Left renal cortex interstitium (tissue), 4 donors: ENCODE measurements at regions not wholly inside any gene's neighbourhood (a gene's known extent, or its start where the extent isn't known, plus 50 kb on each side); places are given as distances from the start of the nearest gene placed in this dataset.
"Not testable (repeated sequence)": the region's sequence is repeated elsewhere in the genome, so short reads cannot be mapped to it uniquely, and the experiment has no call there.

Experiments used
- DNase-seq, 4 donors: peaks; one replicate each; pipeline ENCODE4 v3.0.0-alpha.2; 2013; ENCODE audit warnings: low read depth in 4 of 4, low spot score in 2 of 4, missing footprints in 1 of 4

DNA sequence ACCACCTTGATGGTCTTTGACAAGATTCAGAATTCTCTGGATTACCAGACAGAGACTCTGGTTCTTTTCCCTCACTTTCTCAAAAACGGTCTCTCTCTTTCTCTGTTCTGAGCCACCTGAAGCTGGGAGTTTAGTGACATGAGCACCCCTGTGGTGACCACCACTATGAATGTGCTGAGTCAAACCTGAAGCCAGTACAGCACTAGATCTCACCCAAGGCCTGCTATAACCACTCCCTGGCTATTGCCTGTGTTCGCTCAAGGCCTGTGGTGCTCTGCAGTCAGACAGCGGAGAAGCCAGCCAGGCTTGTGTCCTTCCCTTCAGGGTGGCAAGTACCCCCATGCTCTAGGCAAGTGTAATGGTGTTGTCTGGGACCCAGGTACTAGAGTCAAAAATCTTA is 828.9 kb upstream of the NXPH2 start:
- no peak for DNase-seq

DNA sequence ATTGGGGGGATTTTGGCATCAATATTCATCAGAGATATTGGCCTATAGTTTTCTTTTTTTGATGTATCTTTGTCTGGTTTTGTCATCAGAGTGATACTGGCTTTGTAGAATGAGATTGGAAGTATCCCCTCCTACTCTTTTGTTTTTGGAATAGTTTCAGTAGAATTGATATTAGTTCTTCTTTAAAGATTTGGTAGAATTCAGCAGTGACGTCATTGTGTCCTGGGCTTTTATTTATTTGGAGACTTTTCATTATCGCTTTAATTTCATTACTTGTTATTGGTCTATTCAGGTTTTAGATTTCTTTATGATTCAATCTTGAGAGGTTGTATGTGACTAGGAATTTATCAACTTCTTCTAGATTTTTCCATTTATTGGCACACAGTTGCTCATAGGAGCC is 825.5 kb upstream of the NXPH2 start:
- DNase-seq, result no peak

DNA sequence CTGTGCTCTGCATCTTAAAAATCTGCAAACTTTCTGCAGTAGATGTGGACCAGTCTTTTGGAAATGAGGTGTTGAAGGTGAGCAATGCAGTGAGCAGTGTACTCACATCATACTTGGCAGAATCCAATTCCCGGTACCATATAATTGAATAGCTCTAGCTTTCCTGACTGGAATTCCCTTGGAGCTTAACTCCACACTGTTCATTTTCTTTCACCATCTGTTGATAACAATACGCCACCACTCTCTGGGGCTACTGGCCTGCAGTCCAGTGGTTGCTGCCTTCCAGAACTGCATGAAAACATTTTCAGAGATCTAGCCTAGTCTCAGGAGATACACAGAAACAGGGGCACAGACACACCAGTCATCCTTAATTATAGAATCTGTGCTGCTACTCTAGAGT is 820.0 kb upstream of the NXPH2 start:
- no peak for DNase-seq

DNA sequence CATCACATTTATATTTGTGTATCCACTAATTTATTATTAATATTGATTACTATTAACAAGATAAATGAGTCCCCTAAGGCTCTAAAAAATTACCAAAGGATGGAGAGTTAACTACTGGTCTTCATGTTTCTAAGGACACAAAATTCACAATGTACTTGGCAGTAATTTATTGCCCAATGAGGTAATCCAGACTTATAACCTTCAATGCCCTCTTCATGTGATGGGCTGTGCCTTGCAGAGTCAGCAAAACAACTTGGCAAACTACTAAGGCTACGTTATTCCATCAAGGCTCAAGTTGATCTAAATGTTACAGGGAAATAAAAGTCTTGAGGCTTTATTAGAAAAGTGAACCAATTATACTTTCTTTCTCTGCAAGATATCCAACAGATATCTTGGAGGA is 804.9 kb upstream of the NXPH2 start:
- DNase-seq, result no peak

DNA sequence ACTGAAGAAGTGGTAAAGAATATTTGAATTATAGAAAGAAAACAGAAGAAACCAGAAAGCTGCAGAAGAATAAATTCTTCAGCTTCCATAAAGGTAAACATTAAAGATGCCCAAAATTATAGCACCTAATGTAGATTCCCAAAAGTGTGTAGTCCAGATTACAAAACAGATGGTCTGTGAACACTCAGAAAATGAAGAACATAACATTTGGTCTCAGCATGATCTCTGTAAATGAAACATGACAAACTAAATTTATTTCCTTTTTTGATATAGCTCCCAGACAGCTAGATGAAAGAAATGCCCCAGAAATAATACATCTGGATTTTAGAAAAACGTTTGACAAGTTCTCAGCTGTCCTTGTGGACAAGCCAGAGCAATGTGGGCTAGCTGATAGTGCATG is 794.2 kb upstream of the NXPH2 start:
- DNase-seq, result no peak

DNA sequence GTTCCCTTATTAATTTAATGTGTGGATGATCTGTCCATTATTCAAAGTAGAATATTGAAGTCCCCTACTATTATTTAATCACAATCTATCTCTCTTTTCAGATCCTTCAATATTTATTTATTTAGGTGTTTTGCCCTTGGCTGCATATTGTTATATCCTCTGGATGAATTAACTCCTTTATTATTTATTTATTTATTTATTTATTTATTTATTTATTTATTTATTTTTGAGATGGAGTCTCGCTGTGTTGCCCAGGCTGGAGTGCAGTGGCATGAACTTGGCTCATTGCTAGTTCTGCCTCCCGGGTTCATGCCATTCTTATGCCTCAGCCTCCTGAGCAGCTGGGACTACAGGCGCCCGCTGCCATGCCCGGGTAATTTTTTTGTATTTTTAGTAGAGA is 776.6 kb upstream of the NXPH2 start:
- DNase-seq, result no peak

DNA sequence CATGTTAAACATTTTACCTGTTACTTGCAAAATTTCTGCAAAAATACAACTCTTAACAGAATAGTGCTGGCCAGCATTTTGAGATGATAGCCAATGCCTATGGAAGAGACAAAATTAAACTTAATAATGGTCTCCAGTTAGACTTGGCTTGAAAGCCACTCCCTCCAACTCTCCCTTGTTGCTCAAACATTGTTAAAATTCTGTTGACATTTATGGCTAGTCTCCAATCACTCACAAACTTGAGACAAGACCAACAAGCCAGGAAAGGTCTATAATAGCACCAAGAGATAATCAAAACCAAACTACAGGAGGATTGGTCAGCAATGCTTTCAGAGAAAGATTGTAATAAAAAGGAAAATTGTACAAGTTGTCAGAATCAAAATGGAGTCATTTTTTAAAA is 770.7 kb upstream of the NXPH2 start:
- DNase-seq, result no peak

DNA sequence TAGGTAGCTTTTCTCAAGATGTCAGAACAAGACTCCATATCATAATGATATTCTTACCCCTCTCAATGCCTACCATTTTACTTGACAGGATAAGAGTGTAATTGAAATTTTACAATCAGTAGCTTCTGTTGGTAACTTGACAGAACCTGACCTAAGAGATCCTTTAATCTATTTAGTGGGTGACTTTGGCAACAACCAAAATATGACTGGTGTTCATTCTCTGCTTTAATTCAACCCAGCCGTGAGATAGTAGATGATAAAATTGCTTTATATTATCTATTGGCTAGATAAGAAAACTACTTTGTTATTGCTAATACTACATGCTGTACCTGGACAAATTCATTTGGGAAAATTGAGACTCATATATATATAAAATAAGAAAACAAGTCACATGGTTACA is 770.2 kb upstream of the NXPH2 start:
- DNase-seq, result no peak

DNA sequence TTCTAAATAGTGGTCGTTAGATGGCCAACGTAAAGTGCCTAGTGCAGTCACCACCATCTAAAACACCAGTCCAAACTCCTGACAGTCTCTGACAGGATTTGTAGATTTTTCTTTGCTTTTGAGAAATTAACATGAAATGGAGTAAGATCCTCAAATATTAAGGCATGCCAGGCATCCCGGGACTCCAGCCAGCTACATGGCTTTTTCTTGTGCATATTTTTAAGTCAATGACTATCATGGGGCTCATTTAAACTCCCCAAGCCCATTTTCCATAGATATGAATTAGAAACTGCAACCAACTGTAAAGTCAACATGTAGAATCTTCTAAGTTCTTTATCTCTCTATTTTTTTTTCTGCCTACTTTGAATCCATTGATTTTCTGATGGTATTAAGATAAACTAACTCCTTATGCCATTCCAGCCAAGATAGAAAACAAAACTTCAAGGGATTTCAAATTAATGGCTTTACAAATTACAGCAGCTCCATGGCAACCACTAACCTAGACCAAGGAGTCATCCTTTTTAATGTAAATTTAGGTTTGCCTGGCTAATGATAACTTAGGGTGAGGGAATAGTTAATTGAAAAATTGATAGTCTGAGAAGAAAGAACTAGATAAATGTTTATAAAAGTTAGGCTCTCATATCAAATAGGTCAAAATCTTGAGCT is 764.1 kb upstream of the NXPH2 start:
- no peak for DNase-seq

DNA sequence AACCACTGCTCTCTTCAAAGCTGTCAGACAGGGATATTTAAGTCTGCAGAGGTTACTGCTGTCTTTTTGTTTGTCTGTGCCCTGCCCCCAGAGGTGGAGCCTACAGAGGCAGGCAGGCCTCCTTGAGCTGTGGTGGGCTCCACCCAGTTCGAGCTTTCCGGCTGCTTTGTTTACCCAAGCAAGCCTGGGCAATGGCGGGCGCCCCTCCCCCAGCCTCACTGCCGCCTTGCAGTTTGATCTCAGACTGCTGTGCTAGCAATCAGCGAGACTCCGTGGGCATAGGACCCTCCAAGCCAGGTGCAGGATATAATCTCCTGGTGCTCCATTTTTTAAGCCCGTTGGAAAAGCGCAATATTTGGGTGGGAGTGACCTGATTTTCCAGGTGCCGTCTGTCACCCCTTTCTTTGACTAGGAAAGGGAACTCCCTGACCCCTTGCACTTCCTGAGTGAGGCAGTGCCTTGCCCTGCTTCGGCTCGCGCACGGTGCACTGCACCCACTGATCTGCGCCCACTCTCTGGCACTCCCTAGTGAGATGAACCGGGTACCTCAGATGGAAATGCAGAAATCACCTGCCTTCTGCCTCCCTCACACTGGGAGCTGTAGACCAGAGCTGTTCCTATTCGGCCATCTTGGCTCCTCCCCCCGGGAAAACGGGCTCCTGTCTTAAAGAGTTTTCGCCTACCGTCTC is 758.3 kb upstream of the NXPH2 start:
- DNase-seq, result not testable (repeated sequence)

DNA sequence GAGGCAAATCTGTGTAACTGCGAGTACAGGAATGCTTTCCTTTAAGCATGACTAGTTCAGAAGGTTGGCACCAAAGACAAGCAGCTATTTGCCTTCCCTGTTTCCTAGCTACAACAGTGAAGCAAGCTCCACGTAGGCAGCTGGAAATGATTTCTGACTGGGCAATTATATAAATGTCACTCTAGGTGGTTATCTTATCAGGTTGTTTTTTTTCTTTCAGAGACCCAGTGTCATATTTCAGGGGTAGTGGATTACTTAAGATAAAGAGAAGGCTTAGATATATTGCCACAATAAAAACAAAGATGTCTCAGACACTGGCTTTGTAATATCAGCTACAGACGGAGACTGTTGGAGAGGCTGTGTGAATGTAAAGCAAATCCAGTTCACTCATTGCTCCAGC is 748.9 kb upstream of the NXPH2 start:
- peak in 3 of 4 donors; percentile 18 to 32 (median 18) for DNase-seq

DNA sequence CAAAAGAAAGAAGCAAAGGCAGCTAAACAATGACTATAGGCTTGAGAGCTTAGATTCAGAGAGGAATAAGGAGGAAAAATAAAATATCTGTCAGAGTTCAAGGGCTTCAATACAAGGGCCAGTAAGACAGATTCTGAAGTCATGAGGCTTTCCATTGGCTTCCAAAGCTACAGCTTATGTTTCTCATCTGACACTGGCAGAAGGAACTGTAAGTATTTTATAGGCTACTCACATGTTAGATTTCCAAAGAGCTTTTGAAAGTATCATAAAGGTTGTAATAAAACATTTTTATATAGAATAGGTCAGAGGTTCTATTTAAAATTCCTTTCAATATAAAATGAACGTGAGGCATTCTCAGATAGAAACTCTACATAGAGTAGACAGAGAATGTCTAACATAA is 746.6 kb upstream of the NXPH2 start:
- DNase-seq, result no peak

DNA sequence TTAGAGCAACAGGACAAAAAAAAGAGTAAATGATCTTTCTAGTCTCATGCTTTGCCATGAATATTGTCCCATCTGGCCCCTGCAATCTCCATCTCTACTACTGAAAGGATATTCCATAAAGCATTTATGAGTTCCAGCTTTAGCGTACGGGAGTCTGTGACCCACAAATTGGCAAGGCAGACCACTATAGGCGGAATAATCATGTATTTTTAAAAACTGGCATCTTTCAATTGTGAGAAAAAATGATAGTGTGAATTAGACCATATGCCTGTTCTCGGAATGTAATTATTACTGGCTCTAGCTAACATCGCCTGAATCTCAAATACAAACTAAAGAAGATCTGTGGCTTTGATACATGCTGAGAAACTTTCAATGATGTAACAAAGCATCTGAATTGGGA is 738.1 kb upstream of the NXPH2 start:
- no peak for DNase-seq

DNA sequence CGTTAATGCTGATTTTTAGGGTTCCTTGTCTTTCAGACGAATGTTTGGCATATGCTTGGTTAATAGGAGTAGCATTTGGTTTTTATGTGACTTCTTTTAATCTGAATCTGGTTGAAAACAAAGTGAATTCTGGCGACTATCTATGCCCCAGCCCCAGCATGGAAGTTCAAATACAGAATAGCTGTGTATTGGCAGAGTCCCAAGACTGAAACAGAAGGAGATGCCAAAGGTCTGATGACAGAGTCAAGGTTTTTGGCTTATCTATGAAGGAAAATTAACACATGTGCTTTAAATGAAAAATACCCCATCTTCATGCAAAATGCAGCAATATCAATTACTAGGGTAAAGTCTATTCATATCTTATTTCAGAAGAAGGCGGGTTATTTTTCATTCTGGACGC is 734.8 kb upstream of the NXPH2 start:
- DNase-seq, result no peak

DNA sequence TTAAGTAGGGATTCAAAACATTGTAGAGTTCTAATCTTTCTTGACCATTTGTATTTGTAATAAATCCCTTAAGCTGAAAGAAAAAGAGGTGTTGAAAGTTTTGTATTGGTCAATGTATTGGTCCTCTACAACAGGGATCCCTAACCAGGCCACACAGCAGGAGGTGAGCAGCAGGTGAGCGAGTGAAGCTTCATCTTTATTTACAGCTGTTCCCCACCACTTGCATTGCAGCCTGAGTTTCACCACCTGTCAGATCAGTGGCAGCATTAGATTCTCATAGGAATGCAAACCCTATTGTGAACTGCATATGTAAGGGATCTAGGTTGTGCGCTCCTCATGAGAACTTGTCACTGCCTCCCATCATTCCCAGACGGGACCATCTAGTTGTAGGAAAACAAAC is 715.7 kb upstream of the NXPH2 start:
- DNase-seq, result no peak

DNA sequence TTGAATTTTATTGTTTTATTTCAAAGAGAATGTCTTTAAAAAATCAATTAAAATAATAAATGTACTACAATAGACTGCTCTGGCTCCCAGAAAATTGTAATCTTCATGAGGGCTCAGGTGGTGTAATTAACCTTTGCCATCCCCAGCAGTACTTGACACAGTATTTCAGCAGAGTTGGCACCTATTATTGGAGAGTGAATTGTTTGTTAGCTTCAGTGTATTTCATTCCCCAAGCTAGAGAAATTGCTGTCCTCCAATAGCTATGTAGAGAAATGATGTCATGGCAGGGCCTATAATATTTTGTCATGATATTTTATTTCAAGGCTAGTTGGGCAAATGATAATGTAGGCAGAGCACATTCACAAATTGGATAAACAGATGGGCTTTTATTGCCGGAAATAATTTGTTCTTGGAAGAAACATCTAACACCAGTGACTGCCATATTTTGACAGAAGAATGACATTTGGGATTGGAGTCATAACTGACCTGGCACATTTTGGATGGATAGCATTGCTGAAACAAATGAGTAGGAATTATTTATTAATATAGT is 712.0 kb upstream of the NXPH2 start:
- DNase-seq, result no peak

DNA sequence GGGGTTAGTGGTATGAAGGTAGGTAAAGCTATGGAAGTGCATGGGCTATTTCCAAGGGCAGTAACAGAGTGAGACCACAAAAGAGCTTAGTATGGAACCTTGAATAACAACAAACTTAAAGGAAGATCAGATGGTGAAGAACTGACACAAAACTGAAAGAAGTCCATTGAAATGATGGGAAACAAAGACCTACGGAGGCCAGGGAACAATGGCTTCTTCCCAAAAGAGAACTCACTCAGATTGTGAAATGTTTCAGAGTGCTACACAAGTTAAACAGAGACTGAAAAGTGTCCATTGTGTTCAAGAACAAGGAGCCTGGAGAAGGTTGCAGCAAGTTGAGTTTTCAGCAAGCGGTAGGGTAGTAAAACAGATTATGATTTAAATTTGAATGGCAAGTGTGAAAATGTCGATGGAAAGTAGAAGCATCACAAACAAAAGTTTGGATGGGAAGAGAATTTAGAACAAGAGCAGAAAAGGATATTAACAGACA is 700.0 kb upstream of the NXPH2 start:
- DNase-seq, result no peak

DNA sequence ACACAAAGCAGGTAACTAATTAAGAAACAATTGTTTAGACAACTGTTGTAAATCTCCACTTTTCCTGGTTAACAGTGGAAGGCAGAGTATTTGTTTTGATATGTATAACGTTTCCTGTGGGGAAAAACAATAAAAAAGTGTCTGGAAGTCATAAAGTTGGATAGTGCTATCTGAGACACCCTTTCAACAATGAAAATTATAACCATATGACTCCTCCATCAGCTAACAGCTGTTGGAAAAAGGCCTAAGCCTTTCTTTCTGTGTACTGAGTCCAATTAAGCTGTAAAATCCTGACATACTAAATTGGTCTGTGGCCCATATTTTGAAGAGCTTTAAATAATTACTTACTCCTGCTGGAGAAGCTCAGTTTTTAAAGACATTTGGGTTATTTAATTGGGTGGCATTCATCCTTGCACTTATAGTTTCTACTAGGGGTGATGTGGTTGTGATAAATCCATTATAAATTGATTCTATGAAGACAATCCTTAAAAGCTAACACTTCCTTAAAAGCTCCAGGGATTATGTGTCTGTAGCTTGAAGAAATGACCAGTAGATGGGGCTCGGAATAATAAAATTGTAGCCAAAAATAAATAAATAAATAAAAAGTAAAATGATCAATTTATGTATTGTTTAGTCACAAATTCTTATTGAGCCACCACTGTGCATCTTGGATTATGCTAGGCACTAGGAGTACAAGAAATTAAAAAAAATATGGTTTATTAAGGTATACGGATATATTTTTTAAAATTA is 698.1 kb upstream of the NXPH2 start:
- DNase-seq, result peak in 3 of 4 donors; percentile 18 to 29 (median 25)

DNA sequence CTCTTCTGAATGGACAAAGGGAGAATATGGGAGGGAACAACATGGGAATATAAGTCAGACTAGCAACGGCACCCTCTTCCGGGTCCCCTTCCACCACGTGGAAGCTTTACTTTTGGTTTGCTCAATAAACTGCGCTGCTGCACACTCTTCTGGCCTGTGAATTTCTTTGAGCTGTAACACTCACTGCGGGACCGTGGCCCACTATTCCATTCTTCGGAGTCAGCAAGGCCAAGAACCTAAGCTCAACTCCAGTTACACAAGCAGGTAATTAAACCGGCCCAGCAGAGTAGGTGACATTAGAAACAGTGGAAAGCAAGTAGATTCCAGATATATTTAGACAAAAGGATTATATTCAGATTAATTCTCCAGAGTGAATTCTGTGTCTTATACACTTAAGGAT is 697.4 kb upstream of the NXPH2 start:
- peak in 1 of 4 donors; percentile 4 for DNase-seq

DNA sequence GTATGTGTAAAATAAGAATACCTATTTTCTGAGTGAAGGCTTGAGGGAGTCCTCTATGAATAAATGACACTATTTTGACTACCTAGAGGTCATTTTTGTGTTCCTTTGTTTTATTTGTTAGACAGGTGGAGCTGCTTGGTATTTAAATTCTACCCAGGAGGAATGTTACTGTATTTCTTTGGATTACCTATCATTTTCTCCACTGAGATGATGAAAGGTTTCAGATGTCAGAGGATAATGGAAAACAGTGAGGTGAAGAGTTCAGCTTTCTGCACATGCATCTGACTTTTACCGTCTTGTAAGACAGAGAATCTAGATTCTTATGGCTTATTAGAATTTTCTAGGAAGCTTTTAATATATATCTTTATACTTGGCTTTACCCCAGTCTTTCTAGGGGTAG is 689.8 kb upstream of the NXPH2 start:
- DNase-seq, result no peak

DNA sequence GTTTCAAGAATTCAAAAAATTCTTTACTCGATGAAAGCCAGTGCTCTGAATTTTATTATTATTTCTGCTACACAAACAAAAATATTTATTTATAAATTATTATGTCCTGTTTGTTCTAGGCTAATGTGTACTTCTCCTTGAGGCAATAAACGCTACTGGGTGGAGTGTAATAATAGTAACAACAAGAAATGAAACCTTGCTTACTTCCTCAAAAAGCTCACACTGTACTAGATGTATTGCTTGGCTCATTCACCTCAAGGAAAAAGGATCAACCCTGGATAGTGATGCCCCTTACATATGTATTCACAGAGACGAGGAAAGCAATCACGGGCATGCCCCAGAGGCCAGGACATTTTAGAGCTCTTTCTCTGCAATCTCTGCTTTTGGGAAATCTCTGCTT is 685.6 kb upstream of the NXPH2 start:
- no peak for DNase-seq

DNA sequence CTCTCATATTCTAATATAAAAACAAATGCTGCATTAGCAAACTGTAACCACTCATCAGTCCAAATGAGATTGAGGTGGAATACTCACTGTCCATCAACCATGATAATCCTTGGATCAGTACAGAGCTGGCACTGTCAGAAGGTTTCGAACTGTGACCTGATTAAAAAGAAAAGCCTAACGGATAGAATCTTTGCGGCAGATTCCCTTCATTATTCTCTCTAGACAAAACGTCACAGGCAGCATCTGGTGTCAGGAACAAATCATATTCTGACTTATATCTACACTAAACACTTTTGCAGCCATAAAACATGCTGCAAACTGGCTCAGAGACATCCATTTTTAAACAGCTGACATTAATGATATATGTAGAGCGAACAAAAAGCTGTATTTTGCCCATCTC is 677.7 kb upstream of the NXPH2 start:
- no peak for DNase-seq
